ENCODE measurements at regions not wholly inside any gene's neighbourhood (a gene's known extent, or its start where the extent isn't known, plus 50 kb on each side); places are given as distances from the start of the nearest gene placed in this dataset.

DNA sequence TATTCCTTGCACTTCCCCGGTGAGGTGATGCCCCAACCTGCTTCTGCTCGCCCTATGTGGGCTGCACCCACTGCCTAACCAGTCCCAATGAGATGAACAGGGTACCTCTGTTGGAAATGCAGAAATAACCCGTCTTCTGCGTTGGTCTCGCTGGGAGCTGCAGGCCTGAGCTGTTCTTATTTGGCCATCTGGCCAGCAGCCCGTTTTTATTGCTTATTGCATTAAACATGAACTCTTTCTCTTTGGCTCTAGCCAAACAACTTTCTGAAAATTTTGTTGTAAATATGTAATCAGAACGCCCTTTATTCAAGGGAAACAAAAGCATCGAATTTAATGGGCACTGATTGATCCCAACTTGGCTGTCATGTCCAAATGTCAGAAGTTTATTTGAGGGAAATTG, 124.7 kb upstream of the FTMT start:
- TF ChIP-seq, protein P1, sequence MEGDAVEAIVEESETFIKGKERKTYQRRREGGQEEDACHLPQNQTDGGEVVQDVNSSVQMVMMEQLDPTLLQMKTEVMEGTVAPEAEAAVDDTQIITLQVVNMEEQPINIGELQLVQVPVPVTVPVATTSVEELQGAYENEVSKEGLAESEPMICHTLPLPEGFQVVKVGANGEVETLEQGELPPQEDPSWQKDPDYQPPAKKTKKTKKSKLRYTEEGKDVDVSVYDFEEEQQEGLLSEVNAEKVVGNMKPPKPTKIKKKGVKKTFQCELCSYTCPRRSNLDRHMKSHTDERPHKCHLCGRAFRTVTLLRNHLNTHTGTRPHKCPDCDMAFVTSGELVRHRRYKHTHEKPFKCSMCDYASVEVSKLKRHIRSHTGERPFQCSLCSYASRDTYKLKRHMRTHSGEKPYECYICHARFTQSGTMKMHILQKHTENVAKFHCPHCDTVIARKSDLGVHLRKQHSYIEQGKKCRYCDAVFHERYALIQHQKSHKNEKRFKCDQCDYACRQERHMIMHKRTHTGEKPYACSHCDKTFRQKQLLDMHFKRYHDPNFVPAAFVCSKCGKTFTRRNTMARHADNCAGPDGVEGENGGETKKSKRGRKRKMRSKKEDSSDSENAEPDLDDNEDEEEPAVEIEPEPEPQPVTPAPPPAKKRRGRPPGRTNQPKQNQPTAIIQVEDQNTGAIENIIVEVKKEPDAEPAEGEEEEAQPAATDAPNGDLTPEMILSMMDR (conservative IDR thresholded peaks at IDR 0.05), result no peak
- no peak for TF ChIP-seq ZFX (IDR thresholded peaks at IDR 0.05)

Data from C4-2B (cell line).